ENCODE measurements at regions not wholly inside any gene's neighbourhood (a gene's known extent, or its start where the extent isn't known, plus 50 kb on each side); places are given as distances from the start of the nearest gene placed in this dataset.

- DNase-seq (no peak), ATAC-seq (ENCODE audit: insufficient read depth, low FRiP score) (peak; percentile 6)
- no peak for TF ChIP-seq CTCF (IDR thresholded peaks at IDR 0.05; ENCODE audit: control extremely low read depth, extremely low read depth)
- WGBS, 2 donors = 91 to 92% methylated on average over 3 of the region's 3 CpGs
- Histone ChIP-seq H3K27me3 (ENCODE audit: control insufficient read depth in 3 of 3, insufficient read depth in 3 of 3, low read length in 2 of 3) (no peaks in the 10 kb centered on the region), H3K9me3 (ENCODE audit: control insufficient read depth in 4 of 4, insufficient read depth in 3 of 4, low read length in 3 of 4) (no peaks in the 10 kb centered on the region), H3K36me3 (ENCODE audit: control insufficient read depth in 4 of 4, insufficient read depth in 4 of 4, low read length in 4 of 4) (no peaks in the 10 kb centered on the region), H3K4me1 (ENCODE audit: control insufficient read depth in 5 of 5, insufficient read depth in 5 of 5, low read length in 5 of 5) (no peaks in the 10 kb centered on the region), H3K4me3 (no peak overlapping the region), H3K9ac (ENCODE audit: insufficient read depth in 1 of 2, low read length in 2 of 2) (no peak overlapping the region), H3K27ac (ENCODE audit: low read depth in 1 of 2, low read length in 1 of 2) (no peak overlapping the region)
Measured at GRCh38 chr12:67589078-67589477, 59.5 kb upstream of the DYRK2 start.

- no peak for DNase-seq
- Histone ChIP-seq H3K36me3 (ENCODE audit: control insufficient read depth in 4 of 4, insufficient read depth in 4 of 4, low read length in 4 of 4) (no peaks in the 10 kb centered on the region), H3K9me3 (ENCODE audit: control insufficient read depth in 4 of 4, insufficient read depth in 3 of 4, low read length in 3 of 4) (no peaks in the 10 kb centered on the region), H3K4me1 (ENCODE audit: control insufficient read depth in 5 of 5, insufficient read depth in 5 of 5, low read length in 5 of 5) (no peaks in the 10 kb centered on the region), H3K27me3 (ENCODE audit: control insufficient read depth in 3 of 3, insufficient read depth in 3 of 3, low read length in 2 of 3) (no peaks in the 10 kb centered on the region), H3K27ac (ENCODE audit: low read depth in 1 of 2, low read length in 1 of 2) (no peak overlapping the region), H3K4me3 (no peak overlapping the region), H3K9ac (ENCODE audit: insufficient read depth in 1 of 2, low read length in 2 of 2) (no peak overlapping the region)
- no peak for ATAC-seq (ENCODE audit: insufficient read depth, low FRiP score)
- TF ChIP-seq CTCF (IDR thresholded peaks at IDR 0.05; ENCODE audit: control extremely low read depth, extremely low read depth) = no peak
- WGBS, 2 donors = 41 to 59% methylated on average over 4 of the region's 4 CpGs
Measured at GRCh38 chr12:67590149-67590790, 58.3 kb upstream of the DYRK2 start.

- no peaks in the 10 kb centered on the region for H3K36me3 ChIP-seq (ENCODE audit: control insufficient read depth in 4 of 4, insufficient read depth in 4 of 4, low read length in 4 of 4)
- no peak for TF ChIP-seq CTCF (IDR thresholded peaks at IDR 0.05; ENCODE audit: control extremely low read depth, extremely low read depth)
- WGBS, 2 donors = 84 to 86% methylated on average over 2 of the region's 2 CpGs
- H3K9me3 ChIP-seq (ENCODE audit: control insufficient read depth in 4 of 4, insufficient read depth in 3 of 4, low read length in 3 of 4) = no peaks in the 10 kb centered on the region
- DNase-seq (peak in 2 of 3 donors; percentile 49 to 73), ATAC-seq (ENCODE audit: insufficient read depth, low FRiP score) (no peak)
- H3K4me3 ChIP-seq = no peak overlapping the region
- H3K9ac ChIP-seq (ENCODE audit: insufficient read depth in 1 of 2, low read length in 2 of 2) = no peak overlapping the region
- no peaks in the 10 kb centered on the region for H3K27me3 ChIP-seq (ENCODE audit: control insufficient read depth in 3 of 3, insufficient read depth in 3 of 3, low read length in 2 of 3)
- no peaks in the 10 kb centered on the region for H3K4me1 ChIP-seq (ENCODE audit: control insufficient read depth in 5 of 5, insufficient read depth in 5 of 5, low read length in 5 of 5)
- peak overlapping the region in 1 of 2 donors; percentile 13 for H3K27ac ChIP-seq (ENCODE audit: low read depth in 1 of 2, low read length in 1 of 2)
Measured at GRCh38 chr12:67592228-67593011, 56.1 kb upstream of the DYRK2 start.

Data from lung (tissue), 11 donors.